Hepatocyte (in vitro differentiated cells): ENCODE measurements at regions not wholly inside any gene's neighbourhood (a gene's known extent, or its start where the extent isn't known, plus 50 kb on each side); places are given as distances from the start of the nearest gene placed in this dataset.
"Not testable (repeated sequence)": the region's sequence is repeated elsewhere in the genome, so short reads cannot be mapped to it uniquely, and the experiment has no call there.

Experiments used
- DNase-seq: peaks from one replicate; pipeline ENCODE4 v3.0.0-alpha.2; 2016; ENCODE audit warnings: low spot score
- H2AFZ ChIP-seq: fragments of 200-600 bp; sonication (generic); 2 replicates; pipeline ENCODE4 v1.6.0; 2016; ENCODE audit warnings: antibody characterized with exemption, mild to moderate bottlenecking
- H3K27ac ChIP-seq: fragments of 200-600 bp; sonication (generic); 2 replicates; pipeline ENCODE4 v1.5.1; 2016; ENCODE audit warnings: mild to moderate bottlenecking
- H3K27me3 ChIP-seq: fragments of 200-600 bp; sonication (generic); 2 replicates; pipeline ENCODE4 v1.6.1; 2016
- H3K36me3 ChIP-seq: fragments of 200-600 bp; sonication (generic); replicated peaks from 2 replicates; pipeline ENCODE4 v1.5.1; 2016; ENCODE audit warnings: low read depth; ENCODE audit not compliant: insufficient read depth
- H3K4me1 ChIP-seq: fragments of 200-600 bp; sonication (generic); 2 replicates; pipeline ENCODE4 v1.5.1; 2016; ENCODE audit warnings: mild to moderate bottlenecking, moderate library complexity; ENCODE audit not compliant: insufficient read depth
- H3K4me2 ChIP-seq: fragments of 200-600 bp; sonication (generic); 2 replicates; pipeline ENCODE4 v1.6.0; 2016
- H3K4me3 ChIP-seq: fragments of 200-600 bp; sonication (generic); 2 replicates; pipeline ENCODE4 v1.5.1; 2016; ENCODE audit warnings: mild to moderate bottlenecking
- H3K79me2 ChIP-seq: fragments of 200-600 bp; sonication (generic); 2 replicates; pipeline ENCODE4 v1.6.0; 2017; ENCODE audit warnings: mild to moderate bottlenecking
- H3K9me2 ChIP-seq: fragments of 200-600 bp; sonication (generic); replicated peaks from 2 replicates; pipeline ENCODE4 v1.6.0; 2017; ENCODE audit warnings: mild to moderate bottlenecking; ENCODE audit not compliant: insufficient read depth
- H3K9me3 ChIP-seq: fragments of 200-600 bp; sonication (generic); 2 replicates; pipeline ENCODE4 v1.5.1; 2016; ENCODE audit warnings: low read depth, mild to moderate bottlenecking
- H4K20me1 ChIP-seq: fragments of 200-600 bp; sonication (generic); 2 replicates; pipeline ENCODE4 v1.6.0; 2016; ENCODE audit warnings: mild to moderate bottlenecking; ENCODE audit not compliant: insufficient read depth, poor library complexity, severe bottlenecking
- EZH2 ChIP-seq: fragments of 200-600 bp; sonication (generic); IDR thresholded peaks from 2 replicates; pipeline ENCODE4 v1.6.1; 2016; ENCODE audit warnings: antibody characterized with exemption, mild to moderate bottlenecking, borderline replicate concordance
- EZH2phosphoT487 ChIP-seq: fragments of 200-600 bp; sonication (generic); IDR thresholded peaks from one replicate; pipeline ENCODE4 v1.6.1; 2018; ENCODE audit warnings: antibody characterized with exemption, mild to moderate bottlenecking, low read depth, moderate library complexity; ENCODE audit not compliant: unreplicated experiment, severe bottlenecking
- WGBS: methylation state at CpG from one replicate; pipeline ENCODE4 v1.1.6; 2016; ENCODE audit warnings: low lambda C conversion rate; ENCODE audit errors: missing lambda C conversion rate; 5-methylcytosine and 5-hydroxymethylcytosine counted together
- TF ChIP-seq, protein P1 (sequence below): fragments of 200-600 bp; sonication (generic); IDR thresholded peaks from 2 replicates; pipeline ENCODE4 v1.5.1; 2016; ENCODE audit warnings: antibody characterized with exemption, mild to moderate bottlenecking; ENCODE audit not compliant: poor library complexity

DNA sequence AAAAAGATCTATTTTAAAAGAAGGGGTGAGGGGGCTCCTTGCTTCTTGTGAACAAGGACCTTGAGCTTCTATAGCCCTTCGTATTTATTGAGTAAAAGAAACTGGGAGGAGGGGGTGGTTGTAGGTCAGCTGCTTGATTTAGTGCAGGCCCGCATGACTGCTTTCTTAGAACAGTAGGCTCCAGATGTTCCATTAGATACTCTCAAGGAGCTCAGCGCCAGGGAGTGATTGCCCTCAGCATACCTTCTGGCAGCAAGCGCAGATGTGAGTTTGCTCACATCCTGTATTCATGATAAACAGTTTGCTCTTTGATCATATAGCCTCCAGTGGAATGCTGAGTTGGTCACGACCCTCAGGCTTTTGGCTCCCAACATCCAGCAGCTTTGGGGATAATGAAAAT, 108.9 kb upstream of the XPO1 start:
- Histone ChIP-seq H3K9me2 (no peaks in the 10 kb centered on the region), H3K9me3 (no peaks in the 10 kb centered on the region), H3K27me3 (no peaks in the 10 kb centered on the region), H2AFZ (no peak overlapping the region), H3K4me3 (no peak overlapping the region), H3K36me3 (no peaks in the 10 kb centered on the region), H3K4me2 (no peak overlapping the region), H3K27ac (no peak overlapping the region), H4K20me1 (no peaks in the 10 kb centered on the region), H3K4me1 (no peaks in the 10 kb centered on the region), H3K79me2 (no peaks in the 10 kb centered on the region)
- no peak for DNase-seq
- 89% methylated on average over 5 of the region's 5 CpGs for WGBS
- TF ChIP-seq, protein P1, sequence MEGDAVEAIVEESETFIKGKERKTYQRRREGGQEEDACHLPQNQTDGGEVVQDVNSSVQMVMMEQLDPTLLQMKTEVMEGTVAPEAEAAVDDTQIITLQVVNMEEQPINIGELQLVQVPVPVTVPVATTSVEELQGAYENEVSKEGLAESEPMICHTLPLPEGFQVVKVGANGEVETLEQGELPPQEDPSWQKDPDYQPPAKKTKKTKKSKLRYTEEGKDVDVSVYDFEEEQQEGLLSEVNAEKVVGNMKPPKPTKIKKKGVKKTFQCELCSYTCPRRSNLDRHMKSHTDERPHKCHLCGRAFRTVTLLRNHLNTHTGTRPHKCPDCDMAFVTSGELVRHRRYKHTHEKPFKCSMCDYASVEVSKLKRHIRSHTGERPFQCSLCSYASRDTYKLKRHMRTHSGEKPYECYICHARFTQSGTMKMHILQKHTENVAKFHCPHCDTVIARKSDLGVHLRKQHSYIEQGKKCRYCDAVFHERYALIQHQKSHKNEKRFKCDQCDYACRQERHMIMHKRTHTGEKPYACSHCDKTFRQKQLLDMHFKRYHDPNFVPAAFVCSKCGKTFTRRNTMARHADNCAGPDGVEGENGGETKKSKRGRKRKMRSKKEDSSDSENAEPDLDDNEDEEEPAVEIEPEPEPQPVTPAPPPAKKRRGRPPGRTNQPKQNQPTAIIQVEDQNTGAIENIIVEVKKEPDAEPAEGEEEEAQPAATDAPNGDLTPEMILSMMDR = no peak
- TF ChIP-seq EZH2 (no peak), EZH2phosphoT487 (no peak)

DNA sequence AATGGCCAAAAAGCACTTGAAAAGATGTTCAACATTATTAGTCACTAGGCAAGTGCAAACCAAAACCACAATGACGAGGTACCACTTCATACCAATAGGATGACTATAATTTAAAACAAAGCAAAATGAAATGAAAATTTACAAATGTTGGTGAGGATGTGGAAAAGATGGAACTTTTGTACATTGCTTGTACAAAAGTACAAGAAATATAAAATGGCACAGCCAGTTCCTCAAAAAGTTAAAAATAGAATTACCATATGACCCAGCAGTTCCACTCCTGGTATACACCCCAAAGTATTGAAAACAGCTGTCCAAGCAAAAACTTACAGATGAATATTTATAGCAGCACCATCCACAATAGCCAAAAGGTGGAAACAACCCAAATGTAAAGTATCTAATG, 107.8 kb upstream of the XPO1 start:
- Histone ChIP-seq H2AFZ (no peak overlapping the region), H3K4me1 (no peaks in the 10 kb centered on the region), H3K4me3 (no peak overlapping the region), H3K27ac (no peak overlapping the region), H3K36me3 (no peaks in the 10 kb centered on the region), H3K9me2 (no peaks in the 10 kb centered on the region), H3K9me3 (no peaks in the 10 kb centered on the region), H4K20me1 (no peaks in the 10 kb centered on the region), H3K27me3 (no peaks in the 10 kb centered on the region), H3K79me2 (no peaks in the 10 kb centered on the region), H3K4me2 (no peak overlapping the region)
- WGBS = 91% methylated on average over 1 of the region's 1 CpG
- TF ChIP-seq EZH2 = no peak
- no peak for TF ChIP-seq EZH2phosphoT487
- TF ChIP-seq, protein P1 = no peak
- no peak for DNase-seq

DNA sequence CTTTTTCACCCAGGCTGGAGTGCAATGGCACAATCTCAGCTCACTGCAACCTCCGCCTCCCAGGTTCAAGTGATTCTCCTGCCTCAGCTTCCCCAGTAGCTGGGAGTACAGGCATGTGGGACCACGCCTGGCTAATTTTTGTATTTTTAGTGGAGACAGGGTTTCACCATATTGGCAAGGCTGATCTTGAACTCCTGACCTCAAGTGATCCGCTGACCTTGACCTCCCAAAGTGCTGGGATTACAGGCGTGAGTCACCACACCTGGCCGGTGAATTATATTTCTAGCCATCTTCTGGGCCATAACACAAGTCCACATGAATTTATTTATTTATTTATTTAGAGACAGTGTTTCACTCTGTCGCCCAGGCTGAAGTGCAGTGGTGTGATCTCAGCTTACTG, 105.0 kb upstream of the XPO1 start:
- not testable (repeated sequence) for DNase-seq

DNA sequence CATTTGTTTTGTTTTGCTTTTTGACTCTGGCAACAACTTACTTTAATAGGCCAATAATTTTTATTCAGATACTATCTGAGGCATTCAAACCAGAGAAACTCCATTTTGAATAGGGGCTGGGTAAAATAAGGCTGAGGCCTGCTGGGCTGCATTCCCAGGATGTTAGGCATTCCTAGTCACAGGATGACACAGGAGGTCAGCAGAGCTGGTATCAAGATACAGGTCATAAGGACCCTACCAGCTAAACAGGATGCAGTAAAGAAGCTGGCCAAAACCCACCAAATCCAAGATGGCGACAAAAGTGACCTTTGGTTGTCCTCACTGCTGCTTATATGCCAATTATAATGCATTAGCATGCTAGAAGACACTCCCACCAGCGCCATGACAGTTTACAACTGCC, 102.2 kb upstream of the XPO1 start:
- H3K4me2 ChIP-seq = no peak overlapping the region
- no peaks in the 10 kb centered on the region for H3K9me2 ChIP-seq
- H3K4me1 ChIP-seq = no peaks in the 10 kb centered on the region
- TF ChIP-seq EZH2phosphoT487 (no peak), EZH2 (no peak)
- TF ChIP-seq, protein P1 = no peak
- WGBS = 100% methylated on average over 2 of the region's 2 CpGs
- H3K36me3 ChIP-seq = no peaks in the 10 kb centered on the region
- H3K27ac ChIP-seq = no peak overlapping the region
- no peaks in the 10 kb centered on the region for H4K20me1 ChIP-seq
- H2AFZ ChIP-seq = no peak overlapping the region
- no peaks in the 10 kb centered on the region for H3K27me3 ChIP-seq
- no peaks in the 10 kb centered on the region for H3K79me2 ChIP-seq
- no peak for DNase-seq
- no peak overlapping the region for H3K4me3 ChIP-seq
- no peaks in the 10 kb centered on the region for H3K9me3 ChIP-seq

More for the DNA sequence above, 105.0 kb upstream of the XPO1 start:
- H3K4me1 ChIP-seq, H3K27me3 ChIP-seq, H3K4me3 ChIP-seq, H4K20me1 ChIP-seq, H2AFZ ChIP-seq, H3K4me2 ChIP-seq, H3K79me2 ChIP-seq, H3K27ac ChIP-seq, H3K36me3 ChIP-seq, H3K9me3 ChIP-seq, H3K9me2 ChIP-seq: not testable (repeated sequence)
- 95% methylated on average over 6 of the region's 6 CpGs for WGBS
